ENCODE measurements at regions not wholly inside any gene's neighbourhood (a gene's known extent, or its start where the extent isn't known, plus 50 kb on each side); places are given as distances from the start of the nearest gene placed in this dataset.

GRCh38 chr15:39340903-39341645 is 239.8 kb upstream of the THBS1 start:
- no peak for TF ChIP-seq GATA3 (IDR thresholded peaks at IDR 0.05; ENCODE audit: low read depth, low read length)
- TF ChIP-seq GATA2 (IDR thresholded peaks at IDR 0.05; ENCODE audit: low read depth, low read length): no peak

All from SH-SY5Y (cell line).